ENCODE measurements at regions not wholly inside any gene's neighbourhood (a gene's known extent, or its start where the extent isn't known, plus 50 kb on each side); places are given as distances from the start of the nearest gene placed in this dataset.
A peak's percentile ranks its signal among the peaks of the same experiment; 100 is the strongest.

DNA sequence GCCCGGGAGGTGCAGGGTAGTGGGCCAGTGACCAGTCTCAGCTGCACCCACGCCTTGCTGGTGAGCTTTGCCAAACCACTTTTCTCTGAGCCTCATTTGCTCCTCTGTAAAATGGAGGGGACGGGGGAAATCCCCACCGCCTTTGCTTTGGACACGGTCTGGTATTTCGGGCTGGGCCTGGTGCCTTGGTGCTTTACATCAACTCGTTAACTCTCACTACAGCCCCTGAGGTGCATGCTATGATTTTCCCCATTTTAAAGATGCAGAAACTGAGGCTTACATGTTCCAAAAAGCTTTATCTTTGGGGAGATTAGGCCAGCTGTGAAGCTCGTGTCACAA is 116.1 kb upstream of the RUNX3 start:
- DNase-seq (peak; percentile 52), ATAC-seq (ENCODE audit: low read depth) (peak; percentile 57)
- peaks cover 11 to 15% of the 10 kb centered on the region in 2 donors for H3K4me1 ChIP-seq (ENCODE audit: control insufficient read depth in 2 of 2, insufficient read depth in 2 of 2, low read length in 2 of 2)
- H3K4me3 ChIP-seq (ENCODE audit: control extremely low read depth in 1 of 5, extremely low read depth in 1 of 5, insufficient read depth in 1 of 5, low read depth in 2 of 5, low read length in 4 of 5): no peak overlapping the region
- CTCF ChIA-PET: interaction anchor here (0.9 to 2.1 kb wide), 5 partner anchors 9 to 198 kb away, joined by 3 to 9 read pairs (median 4); no protein-coding TSS in a partner anchor
- H3K27ac ChIP-seq (ENCODE audit: low read length in 2 of 2): no peak overlapping the region
- no peak overlapping the region for H3K9ac ChIP-seq (ENCODE audit: low read length)
- POLR2A ChIA-PET: no interaction called here
- H3K4me2 ChIP-seq (replicated peaks; ENCODE audit: low read depth, low read length, poor library complexity, severe bottlenecking): peak overlapping the region; percentile 35
- TF ChIP-seq, protein P1, sequence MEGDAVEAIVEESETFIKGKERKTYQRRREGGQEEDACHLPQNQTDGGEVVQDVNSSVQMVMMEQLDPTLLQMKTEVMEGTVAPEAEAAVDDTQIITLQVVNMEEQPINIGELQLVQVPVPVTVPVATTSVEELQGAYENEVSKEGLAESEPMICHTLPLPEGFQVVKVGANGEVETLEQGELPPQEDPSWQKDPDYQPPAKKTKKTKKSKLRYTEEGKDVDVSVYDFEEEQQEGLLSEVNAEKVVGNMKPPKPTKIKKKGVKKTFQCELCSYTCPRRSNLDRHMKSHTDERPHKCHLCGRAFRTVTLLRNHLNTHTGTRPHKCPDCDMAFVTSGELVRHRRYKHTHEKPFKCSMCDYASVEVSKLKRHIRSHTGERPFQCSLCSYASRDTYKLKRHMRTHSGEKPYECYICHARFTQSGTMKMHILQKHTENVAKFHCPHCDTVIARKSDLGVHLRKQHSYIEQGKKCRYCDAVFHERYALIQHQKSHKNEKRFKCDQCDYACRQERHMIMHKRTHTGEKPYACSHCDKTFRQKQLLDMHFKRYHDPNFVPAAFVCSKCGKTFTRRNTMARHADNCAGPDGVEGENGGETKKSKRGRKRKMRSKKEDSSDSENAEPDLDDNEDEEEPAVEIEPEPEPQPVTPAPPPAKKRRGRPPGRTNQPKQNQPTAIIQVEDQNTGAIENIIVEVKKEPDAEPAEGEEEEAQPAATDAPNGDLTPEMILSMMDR (IDR thresholded peaks at IDR 0.05): no peak
- no peak for TF ChIP-seq EZH2 (IDR thresholded peaks at IDR 0.05; ENCODE audit: borderline replicate concordance, insufficient read depth, low read depth, low read length, poor library complexity, severe bottlenecking)
- peak overlapping the region; percentile 47 for H2AFZ ChIP-seq (ENCODE audit: insufficient read depth, low read depth, low read length, poor library complexity, severe bottlenecking)
- H3K27me3 ChIP-seq (replicated peaks in 1 of 4; ENCODE audit: control extremely low read depth in 1 of 4, control insufficient read depth in 3 of 4, insufficient read depth in 4 of 4, low read length in 3 of 4): peaks cover 0 to 7% (median 0%) of the 10 kb centered on the region in 4 experiments
- H3K79me2 ChIP-seq (ENCODE audit: control insufficient read depth, insufficient read depth, low read length): no peaks in the 10 kb centered on the region
- H3K9me3 ChIP-seq (ENCODE audit: control extremely low read depth in 1 of 3, control insufficient read depth in 2 of 3, insufficient read depth in 1 of 3, low read length in 2 of 3): peaks cover 0 to 7% (median 0%) of the 10 kb centered on the region in 3 donors
- no peak overlapping the region for H3K4me3 Mint-ChIP-seq
- peaks cover 7% of the 10 kb centered on the region for H3K27me3 Mint-ChIP-seq
- no peaks in the 10 kb centered on the region for H4K20me1 ChIP-seq (ENCODE audit: control insufficient read depth, insufficient read depth, low read length, poor library complexity, severe bottlenecking)
- H3K9me3 Mint-ChIP-seq (ENCODE audit: insufficient read depth): no peaks in the 10 kb centered on the region
- intact Hi-C loops (cut with micrococcal nuclease): no loop called here
- H3K4me1 Mint-ChIP-seq: peaks cover 9% of the 10 kb centered on the region
- H3K36me3 ChIP-seq (replicated peaks in 1 of 2; ENCODE audit: control extremely low read depth in 1 of 2, control insufficient read depth in 1 of 2, extremely low read depth in 1 of 2, insufficient read depth in 2 of 2, low read length in 1 of 2): no peaks in the 10 kb centered on the region
- whole genome bisulfite sequencing (ENCODE audit: insufficient coverage): 31% methylated on average over 5 of the region's 8 CpGs
- no peak overlapping the region for H3K27ac Mint-ChIP-seq

DNA sequence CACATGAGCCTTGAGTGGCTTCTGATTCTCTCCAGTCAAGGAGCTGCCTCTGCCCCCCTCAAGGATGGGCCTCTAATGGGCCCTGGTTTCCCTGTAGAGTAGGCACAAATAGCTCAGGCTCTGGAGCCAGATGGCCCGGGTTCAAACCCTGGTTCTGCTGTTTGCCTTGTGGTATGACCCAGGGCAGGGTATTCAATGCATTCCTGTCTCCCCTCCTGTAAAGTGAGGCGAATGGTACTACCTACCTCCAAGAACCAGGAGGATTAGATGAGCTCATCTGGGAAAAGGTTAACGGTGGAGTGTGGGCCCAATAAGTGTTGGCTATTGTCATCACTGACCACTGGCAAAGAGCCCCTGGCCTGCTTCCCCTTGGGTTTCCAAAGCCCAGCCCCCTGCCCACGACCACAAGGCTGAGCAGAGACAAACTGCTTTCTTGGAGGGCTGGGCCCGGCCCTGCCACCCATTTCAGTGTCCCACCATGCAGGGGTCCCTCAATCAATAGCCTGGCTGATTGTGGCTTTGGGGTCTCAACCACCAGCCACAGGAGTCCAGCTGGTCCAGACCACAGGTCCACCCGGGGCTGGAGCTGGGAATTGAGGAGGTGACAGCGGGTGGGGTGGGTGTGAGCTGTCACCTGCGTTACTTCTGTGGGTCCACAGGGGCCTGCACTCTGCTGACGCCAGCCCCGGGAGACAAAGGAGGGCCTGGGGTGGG is 115.6 kb upstream of the RUNX3 start:
- Histone ChIP-seq H3K79me2 (ENCODE audit: control insufficient read depth, insufficient read depth, low read length) (no peaks in the 10 kb centered on the region), H2AFZ (ENCODE audit: insufficient read depth, low read depth, low read length, poor library complexity, severe bottlenecking) (peak overlapping the region; percentile 47), H3K9me3 (ENCODE audit: control extremely low read depth in 1 of 3, control insufficient read depth in 2 of 3, insufficient read depth in 1 of 3, low read length in 2 of 3) (peaks cover 0 to 7% (median 0%) of the 10 kb centered on the region in 3 donors), H3K36me3 (replicated peaks in 1 of 2; ENCODE audit: control extremely low read depth in 1 of 2, control insufficient read depth in 1 of 2, extremely low read depth in 1 of 2, insufficient read depth in 2 of 2, low read length in 1 of 2) (no peaks in the 10 kb centered on the region), H3K27ac (ENCODE audit: low read length in 2 of 2) (no peak overlapping the region), H3K4me1 (ENCODE audit: control insufficient read depth in 2 of 2, insufficient read depth in 2 of 2, low read length in 2 of 2) (peaks cover 11 to 15% of the 10 kb centered on the region in 2 donors), H3K4me2 (replicated peaks; ENCODE audit: low read depth, low read length, poor library complexity, severe bottlenecking) (peak overlapping the region; percentile 35), H3K27me3 (replicated peaks in 1 of 4; ENCODE audit: control extremely low read depth in 1 of 4, control insufficient read depth in 3 of 4, insufficient read depth in 4 of 4, low read length in 3 of 4) (peaks cover 0 to 7% (median 0%) of the 10 kb centered on the region in 4 experiments), H4K20me1 (ENCODE audit: control insufficient read depth, insufficient read depth, low read length, poor library complexity, severe bottlenecking) (no peaks in the 10 kb centered on the region), H3K9ac (ENCODE audit: low read length) (no peak overlapping the region), H3K4me3 (ENCODE audit: control extremely low read depth in 1 of 5, extremely low read depth in 1 of 5, insufficient read depth in 1 of 5, low read depth in 2 of 5, low read length in 4 of 5) (no peak overlapping the region)
- CTCF ChIA-PET: interaction anchor here (0.9 to 2.1 kb wide), 5 partner anchors 8 to 198 kb away, joined by 3 to 9 read pairs (median 4); no protein-coding TSS in a partner anchor
- TF ChIP-seq, protein P1 (IDR thresholded peaks at IDR 0.05): no peak
- no peak for TF ChIP-seq EZH2 (IDR thresholded peaks at IDR 0.05; ENCODE audit: borderline replicate concordance, insufficient read depth, low read depth, low read length, poor library complexity, severe bottlenecking)
- DNase-seq: no peak
- Mint-ChIP-seq H3K27me3 (peaks cover 7% of the 10 kb centered on the region), H3K4me1 (peaks cover 9% of the 10 kb centered on the region), H3K4me3 (no peak overlapping the region), H3K9me3 (ENCODE audit: insufficient read depth) (no peaks in the 10 kb centered on the region), H3K27ac (no peak overlapping the region)
- POLR2A ChIA-PET: no interaction called here
- ATAC-seq (ENCODE audit: low read depth): no peak
- intact Hi-C loops (cut with micrococcal nuclease): no loop called here
- WGBS (ENCODE audit: insufficient coverage): 83% methylated on average over 10 of the region's 10 CpGs
